NCI-H226 (cell line): ENCODE measurements at regions not wholly inside any gene's neighbourhood (a gene's known extent, or its start where the extent isn't known, plus 50 kb on each side); places are given as distances from the start of the nearest gene placed in this dataset.

Source experiments
- DNase-seq: peaks from one replicate; pipeline ENCODE4 v3.0.0-alpha.2; 2015

GRCh38 chr2:217685255-217685605 is 317.6 kb downstream of the TNS1 start:
- DNase-seq = peak; percentile 76

DNA sequence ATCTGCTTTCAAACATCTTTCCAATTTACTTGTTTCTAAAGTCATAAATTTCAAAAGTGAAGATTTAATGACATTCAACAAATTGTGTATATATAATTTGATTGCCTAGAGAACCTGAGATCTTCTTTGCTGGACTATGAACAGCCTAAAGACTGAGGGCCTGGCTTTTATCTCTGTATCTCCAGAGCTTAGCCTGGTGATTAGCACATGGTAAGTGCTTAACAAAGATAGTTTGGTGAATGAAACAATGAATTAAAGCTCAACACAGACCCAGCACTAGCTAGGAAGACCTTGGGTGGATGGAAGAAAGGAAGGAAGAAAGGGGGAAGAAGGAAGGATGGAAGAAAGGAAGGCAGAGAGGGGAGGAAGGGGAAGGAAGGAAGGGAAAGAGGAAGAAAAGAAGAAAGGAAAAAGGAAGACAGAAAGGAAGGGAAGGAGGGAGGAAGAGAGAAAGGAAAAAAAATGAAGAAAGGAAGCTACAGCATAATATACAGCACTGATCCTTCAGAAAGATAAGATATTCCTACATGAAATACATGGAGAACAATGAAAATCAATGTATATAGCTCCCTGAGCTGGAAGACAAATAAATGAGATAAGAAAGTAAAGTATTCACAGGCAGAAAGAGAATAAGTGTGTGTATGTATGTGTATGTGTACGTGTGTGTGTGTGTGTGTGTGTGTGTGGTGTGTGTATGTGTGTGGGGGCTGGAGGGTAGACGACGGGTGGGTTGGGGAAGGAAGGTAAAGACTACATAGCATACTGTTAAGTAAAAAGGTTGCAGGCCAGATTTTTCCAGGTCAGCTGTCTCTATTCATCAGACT is 318.2 kb downstream of the TNS1 start:
- no peak for DNase-seq

DNA sequence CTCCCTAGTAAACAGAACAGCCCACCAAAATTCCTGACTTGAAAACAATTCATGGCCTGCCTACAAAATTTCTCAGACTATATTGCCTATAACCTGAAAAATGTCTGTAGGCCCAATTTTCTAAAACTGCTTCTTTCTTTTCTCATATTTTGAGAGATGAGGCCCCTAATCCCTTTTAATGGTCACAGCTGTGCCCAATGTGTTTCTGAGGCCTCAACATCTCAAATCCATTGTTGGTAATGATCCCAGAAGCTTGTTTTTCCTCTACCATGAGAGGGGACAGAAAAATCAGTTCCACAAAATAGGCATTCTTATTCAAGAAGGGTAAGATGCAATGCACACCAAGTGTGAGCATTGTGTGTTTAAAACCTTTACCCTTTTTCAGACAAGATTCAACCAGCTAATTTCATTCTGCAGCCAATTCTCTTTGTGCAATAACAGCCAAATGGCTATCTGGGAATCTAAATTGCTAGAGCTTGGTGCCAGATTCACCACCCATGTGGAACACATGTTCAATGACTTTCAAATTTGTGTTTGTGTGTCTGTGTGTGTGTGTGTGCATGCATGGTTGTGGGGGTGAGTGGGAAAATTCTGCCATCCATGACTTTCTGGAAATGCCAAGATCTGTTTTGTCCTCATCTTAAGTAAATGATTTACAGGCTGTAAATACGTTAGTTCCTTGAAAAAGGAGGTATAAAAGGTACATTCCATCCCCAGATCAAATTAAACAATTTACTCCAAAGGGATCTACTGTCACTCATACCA is 319.5 kb downstream of the TNS1 start:
- DNase-seq = no peak

GRCh38 chr2:217681791-217682190 is 321.0 kb downstream of the TNS1 start:
- DNase-seq = no peak

GRCh38 chr2:217680381-217680780 is 322.4 kb downstream of the TNS1 start:
- DNase-seq = no peak

- DNase-seq = no peak
These were observed 329.2 kb downstream of the TNS1 start for GRCh38 chr2:217673627-217674026.

- DNase-seq = no peak
These were observed 330.3 kb downstream of the TNS1 start for GRCh38 chr2:217672472-217672871.

- DNase-seq = no peak
These were observed 330.9 kb downstream of the TNS1 start for GRCh38 chr2:217671871-217672270.

GRCh38 chr2:217671075-217671474 is 331.7 kb downstream of the TNS1 start:
- DNase-seq = no peak

- DNase-seq = no peak
These were observed 333.0 kb downstream of the TNS1 start for GRCh38 chr2:217669831-217670230.

DNA sequence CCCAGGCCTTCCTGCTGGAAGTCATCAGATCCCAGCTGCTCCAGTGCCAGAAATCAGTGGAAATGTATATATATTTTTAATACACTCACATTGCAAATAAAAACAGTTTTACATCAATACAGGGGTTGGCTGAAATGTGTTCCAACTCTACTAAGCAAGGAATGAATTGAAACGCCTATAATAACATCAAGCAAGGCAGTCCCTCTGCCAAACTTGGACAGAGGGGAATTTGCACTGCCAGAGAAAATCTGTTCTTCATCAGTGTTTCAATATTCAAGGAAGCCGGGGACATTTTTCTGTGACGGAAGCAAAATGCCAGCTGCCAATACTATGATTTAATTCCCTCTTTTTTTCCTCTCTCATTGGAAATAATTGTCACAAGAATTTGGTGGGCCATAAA is 335.3 kb downstream of the TNS1 start:
- no peak for DNase-seq

DNA sequence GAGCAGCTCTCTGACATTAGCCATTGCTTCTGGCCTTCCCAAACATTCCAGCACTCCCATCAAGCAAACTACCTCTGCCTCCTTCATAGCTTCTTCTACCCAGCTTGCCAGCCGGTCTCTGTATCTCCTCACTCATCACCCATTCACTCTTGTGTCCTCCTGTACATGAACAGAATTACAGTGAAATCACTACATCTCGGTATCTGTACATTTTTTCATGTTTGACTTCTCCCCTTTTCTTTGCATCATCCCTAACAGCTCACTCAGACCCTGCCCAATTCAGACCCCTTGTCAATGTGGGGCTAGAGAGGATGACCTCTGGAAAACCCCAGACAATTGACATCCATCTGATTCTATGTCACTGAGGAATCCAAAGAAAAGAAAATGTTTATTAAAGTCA is 335.8 kb downstream of the TNS1 start:
- DNase-seq = no peak

DNA sequence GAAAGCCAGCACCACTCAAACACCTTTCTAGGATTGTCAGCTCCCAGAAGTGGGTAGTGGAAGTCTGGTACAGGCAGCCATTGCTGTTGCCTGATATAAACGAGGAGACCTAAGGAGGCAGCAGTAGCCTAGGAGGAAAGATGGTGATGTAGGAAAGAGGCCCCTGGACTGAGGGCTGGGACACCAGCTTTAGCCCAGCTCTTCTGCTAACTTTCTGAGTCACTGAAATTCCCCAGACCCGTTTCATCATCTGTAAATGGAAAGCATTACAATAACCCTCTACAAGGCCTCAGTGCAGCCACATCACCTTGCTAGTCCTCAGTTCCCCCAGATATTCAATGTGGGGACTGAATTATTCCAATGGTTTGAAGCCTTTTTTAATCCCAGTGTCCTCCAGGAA is 336.5 kb downstream of the TNS1 start:
- DNase-seq = no peak

GRCh38 chr2:217664761-217665160 is 338.0 kb downstream of the TNS1 start:
- no peak for DNase-seq

DNA sequence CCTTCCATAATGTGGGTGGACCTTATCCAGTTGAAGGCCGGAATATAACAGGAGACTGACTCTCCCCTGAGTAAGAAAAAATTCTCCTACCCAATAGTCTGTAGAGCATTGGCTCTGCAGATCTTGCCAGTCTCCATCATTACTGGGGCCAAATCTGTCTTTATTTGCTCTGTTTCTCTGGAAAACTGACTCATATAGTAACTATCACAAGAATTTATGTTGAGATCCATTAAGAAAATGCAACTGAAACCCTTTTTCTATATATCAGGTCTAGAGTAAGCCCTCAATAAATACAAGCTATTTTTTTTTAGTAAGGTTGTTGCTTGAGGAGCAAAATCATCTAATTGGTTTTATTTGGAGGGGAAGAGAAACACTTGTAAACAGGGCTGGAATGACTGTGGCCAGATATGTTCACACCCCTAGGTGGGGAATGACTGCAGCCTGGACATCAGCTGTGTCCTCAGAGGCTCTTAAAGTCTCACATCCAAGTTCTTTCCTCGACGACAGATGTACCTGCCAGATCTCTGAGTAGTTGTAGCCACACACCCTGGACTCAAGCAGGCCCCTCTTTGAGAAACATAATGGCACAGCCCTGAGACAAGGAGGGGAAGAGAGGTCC is 339.7 kb downstream of the TNS1 start:
- peak; percentile 5 for DNase-seq

GRCh38 chr2:217661378-217661777 is 341.4 kb downstream of the TNS1 start:
- no peak for DNase-seq

- DNase-seq = no peak
These were observed 342.4 kb downstream of the TNS1 start for GRCh38 chr2:217660423-217660822.

DNA sequence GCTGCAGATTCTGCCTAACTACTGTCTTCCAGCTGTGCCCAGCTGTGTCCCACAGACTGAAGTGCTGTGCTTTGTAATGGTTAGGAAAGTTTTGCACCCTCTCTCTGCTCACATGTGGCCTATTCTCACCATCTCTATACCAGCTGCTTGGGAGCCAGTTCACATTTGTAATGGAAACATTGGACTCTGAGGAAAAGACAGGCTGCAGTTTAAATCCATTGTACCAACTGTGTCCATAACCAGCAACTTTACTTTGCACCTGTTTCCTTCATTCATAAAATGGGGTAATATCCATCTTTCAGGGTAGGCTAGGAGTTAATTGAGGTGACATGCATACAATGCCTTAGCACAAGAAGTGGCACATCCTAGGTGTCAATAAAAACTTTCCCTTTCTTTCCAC is 344.0 kb downstream of the TNS1 start:
- no peak for DNase-seq

DNA sequence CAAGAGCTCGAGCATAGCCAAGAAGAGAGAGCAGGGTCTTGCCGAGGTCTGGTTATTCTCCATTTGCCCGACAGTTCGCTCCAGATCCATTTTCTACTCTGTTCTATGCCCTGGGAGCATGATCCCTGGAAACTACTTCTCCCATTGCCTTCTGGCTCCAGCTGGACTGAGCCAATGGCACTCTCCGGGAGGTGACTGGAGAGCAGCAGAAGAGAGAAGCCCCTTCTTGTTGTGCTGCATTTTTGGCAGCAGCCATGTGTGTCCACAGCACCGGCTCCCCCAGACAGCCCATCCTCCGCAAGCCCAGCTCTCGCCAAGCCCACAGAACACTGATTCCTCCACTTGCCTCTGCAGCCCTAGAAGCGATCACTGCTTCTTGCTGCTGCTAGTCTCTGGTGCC is 345.5 kb downstream of the TNS1 start:
- no peak for DNase-seq

DNA sequence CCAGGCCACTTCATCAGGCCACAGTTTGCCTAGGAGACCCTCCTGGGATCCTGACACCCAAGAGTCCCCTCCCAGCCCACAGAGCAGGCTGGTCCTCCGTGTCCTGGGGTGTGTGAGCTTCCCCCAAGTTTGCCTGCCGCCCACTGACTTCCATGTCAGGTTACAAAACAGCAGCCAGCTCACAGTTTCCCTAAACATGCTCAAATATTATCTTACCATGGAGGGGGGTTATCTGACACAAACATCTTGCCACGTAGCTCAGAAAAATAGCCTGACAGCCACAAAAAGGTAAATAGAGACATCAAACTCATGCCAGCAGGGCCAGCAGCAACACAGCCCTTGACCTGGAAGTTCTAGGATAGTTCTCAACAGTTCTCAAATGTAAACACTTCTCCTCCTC is 346.5 kb downstream of the TNS1 start:
- DNase-seq = no peak

DNA sequence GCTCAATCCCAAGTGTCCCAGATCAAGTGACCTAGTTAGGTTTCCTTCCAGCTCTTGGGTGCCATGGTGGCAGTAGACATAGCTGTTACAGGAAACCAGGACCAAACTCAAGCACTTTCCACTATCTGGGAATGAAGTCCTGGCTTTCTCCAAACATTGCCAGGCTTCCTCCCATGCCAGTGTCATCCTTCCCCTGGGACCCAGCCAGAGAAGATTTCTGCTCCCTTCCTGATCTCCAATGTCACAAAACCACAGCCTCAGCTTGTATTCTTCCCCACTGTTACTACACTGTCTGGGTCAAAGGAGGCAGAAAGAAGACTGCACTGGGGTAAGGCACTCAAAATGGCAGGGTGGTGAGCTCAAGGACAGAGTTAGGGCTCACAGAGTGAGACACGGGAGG is 347.1 kb downstream of the TNS1 start:
- DNase-seq = no peak

GRCh38 chr2:217654168-217654567 is 348.6 kb downstream of the TNS1 start:
- DNase-seq = no peak

GRCh38 chr2:217652761-217653639 is 349.8 kb downstream of the TNS1 start:
- peak; percentile 57 for DNase-seq
